ENCODE measurements at regions not wholly inside any gene's neighbourhood (a gene's known extent, or its start where the extent isn't known, plus 50 kb on each side); places are given as distances from the start of the nearest gene placed in this dataset.

- H3K36me3 Mint-ChIP-seq: no peaks in the 10 kb centered on the region
- peaks cover 11% of the 10 kb centered on the region for H3K4me1 Mint-ChIP-seq
- H3K27ac Mint-ChIP-seq: no peak overlapping the region
- no peaks in the 10 kb centered on the region for H3K9me3 Mint-ChIP-seq
- ChIA-PET CTCF (no interaction called here), POLR2A (no interaction called here)
- ATAC-seq: no peak
- no peaks in the 10 kb centered on the region; the same call in 1 of the 2 replicates for H3K27me3 Mint-ChIP-seq (ENCODE audit: low read depth)
- no peak for DNase-seq (ENCODE audit: low spot score)
- TF ChIP-seq TP53 (CRISPR knock-in tag; IDR thresholded peaks at IDR 0.05) (no peak), JAZF1 (CRISPR knock-in tag; IDR thresholded peaks at IDR 0.05) (no peak), ZBTB43 (CRISPR knock-in tag; IDR thresholded peaks at IDR 0.05) (no peak), USF2 (CRISPR knock-in tag; IDR thresholded peaks at IDR 0.05) (no peak), ARID4B (CRISPR knock-in tag; IDR thresholded peaks at IDR 0.05; ENCODE audit: borderline replicate concordance) (no peak), ZNF121 (CRISPR knock-in tag; IDR thresholded peaks at IDR 0.05) (no peak), NR1H2 (CRISPR knock-in tag; IDR thresholded peaks at IDR 0.05) (no peak), ZNF671 (CRISPR knock-in tag; IDR thresholded peaks at IDR 0.05) (no peak), ATF2 (CRISPR knock-in tag; IDR thresholded peaks at IDR 0.05; ENCODE audit: borderline replicate concordance, low read depth) (no peak), GRHL2 (CRISPR knock-in tag; IDR thresholded peaks at IDR 0.05; ENCODE audit: insufficient replicate concordance, severe bottlenecking) (no peak), ATF1 (CRISPR knock-in tag; IDR thresholded peaks at IDR 0.05) (no peak), ZMAT4 (CRISPR knock-in tag; IDR thresholded peaks at IDR 0.05) (no peak), E2F1 (CRISPR knock-in tag; IDR thresholded peaks at IDR 0.05) (no peak), IRF1 (CRISPR knock-in tag; IDR thresholded peaks at IDR 0.05) (no peak), NR2C2 (CRISPR knock-in tag; IDR thresholded peaks at IDR 0.05) (no peak), HMGXB4 (CRISPR knock-in tag; IDR thresholded peaks at IDR 0.05) (no peak), CREM (CRISPR knock-in tag; IDR thresholded peaks at IDR 0.05) (no peak), EMX1 (CRISPR knock-in tag; IDR thresholded peaks at IDR 0.05) (no peak)
- no peak overlapping the region for H3K4me3 Mint-ChIP-seq
Observed at GRCh38 chr3:197421021-197421420, 122.6 kb upstream of the DLG1 start.
